ENCODE measurements at regions not wholly inside any gene's neighbourhood (a gene's known extent, or its start where the extent isn't known, plus 50 kb on each side); places are given as distances from the start of the nearest gene placed in this dataset.
"Not testable (repeated sequence)": the region's sequence is repeated elsewhere in the genome, so short reads cannot be mapped to it uniquely, and the experiment has no call there.

DNA sequence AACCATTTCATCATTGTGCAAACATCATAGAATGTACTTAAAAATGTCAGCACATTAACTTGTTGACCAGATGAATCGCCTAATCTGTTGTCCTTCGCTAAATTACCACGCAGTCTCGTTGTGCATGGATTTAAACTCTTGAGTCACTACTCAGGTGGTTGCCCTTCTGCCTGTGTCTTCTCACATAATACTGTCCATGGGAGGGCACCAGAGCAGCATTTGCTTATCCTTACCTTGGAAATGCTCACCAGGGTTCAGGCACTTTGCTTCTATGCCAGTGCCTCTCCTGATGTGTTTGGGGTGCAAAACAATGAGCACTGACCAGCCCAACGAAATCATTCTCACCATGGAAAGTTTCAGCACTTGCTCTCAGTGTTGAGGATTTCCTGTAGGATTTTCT, 559.9 kb downstream of the RWDD3 start (continued):
- TF ChIP-seq, protein P1, sequence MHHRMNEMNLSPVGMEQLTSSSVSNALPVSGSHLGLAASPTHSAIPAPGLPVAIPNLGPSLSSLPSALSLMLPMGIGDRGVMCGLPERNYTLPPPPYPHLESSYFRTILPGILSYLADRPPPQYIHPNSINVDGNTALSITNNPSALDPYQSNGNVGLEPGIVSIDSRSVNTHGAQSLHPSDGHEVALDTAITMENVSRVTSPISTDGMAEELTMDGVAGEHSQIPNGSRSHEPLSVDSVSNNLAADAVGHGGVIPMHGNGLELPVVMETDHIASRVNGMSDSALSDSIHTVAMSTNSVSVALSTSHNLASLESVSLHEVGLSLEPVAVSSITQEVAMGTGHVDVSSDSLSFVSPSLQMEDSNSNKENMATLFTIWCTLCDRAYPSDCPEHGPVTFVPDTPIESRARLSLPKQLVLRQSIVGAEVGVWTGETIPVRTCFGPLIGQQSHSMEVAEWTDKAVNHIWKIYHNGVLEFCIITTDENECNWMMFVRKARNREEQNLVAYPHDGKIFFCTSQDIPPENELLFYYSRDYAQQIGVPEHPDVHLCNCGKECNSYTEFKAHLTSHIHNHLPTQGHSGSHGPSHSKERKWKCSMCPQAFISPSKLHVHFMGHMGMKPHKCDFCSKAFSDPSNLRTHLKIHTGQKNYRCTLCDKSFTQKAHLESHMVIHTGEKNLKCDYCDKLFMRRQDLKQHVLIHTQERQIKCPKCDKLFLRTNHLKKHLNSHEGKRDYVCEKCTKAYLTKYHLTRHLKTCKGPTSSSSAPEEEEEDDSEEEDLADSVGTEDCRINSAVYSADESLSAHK (tag by site-specific recombination; IDR thresholded peaks at IDR 0.05) = no peak
- TF ChIP-seq KLF8 (tag by site-specific recombination; IDR thresholded peaks at IDR 0.05) (no peak), ZBTB7A (tag by site-specific recombination; IDR thresholded peaks at IDR 0.05; ENCODE audit: low read depth) (no peak)

DNA sequence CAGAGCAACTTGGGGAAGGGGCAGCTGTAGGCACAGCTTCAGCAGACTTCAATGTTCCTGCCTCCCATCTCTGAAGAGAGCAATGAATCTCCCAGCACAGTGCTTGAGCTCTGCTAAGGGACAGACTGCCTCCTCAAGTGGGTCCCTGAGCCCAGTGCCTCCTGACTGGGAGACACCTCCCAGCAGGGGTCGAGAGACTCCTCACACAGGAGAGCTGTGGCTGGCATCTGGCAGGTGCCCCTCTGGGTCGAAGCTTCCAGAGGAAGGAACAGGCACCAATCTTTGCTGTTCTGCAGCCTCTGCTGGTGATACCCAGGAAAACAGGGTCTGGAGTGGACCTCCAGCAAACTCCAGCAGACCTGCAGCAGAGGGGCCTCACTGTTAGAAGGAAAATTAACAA, 563.8 kb downstream of the RWDD3 start:
- H3K9me3 ChIP-seq (ENCODE audit: control insufficient read depth, insufficient read depth, low read depth, low read length); H3K4me3 ChIP-seq (ENCODE audit: low read depth, low read length); H3K36me3 ChIP-seq (ENCODE audit: control insufficient read depth in 2 of 2, insufficient read depth in 1 of 2, low read length in 2 of 2); H3K27ac ChIP-seq (ENCODE audit: extremely low read depth, low read depth, low read length); H3K4me1 ChIP-seq (ENCODE audit: control insufficient read depth, insufficient read depth, low read length); CTCF ChIA-PET; POLR2A ChIA-PET: not testable (repeated sequence)

DNA sequence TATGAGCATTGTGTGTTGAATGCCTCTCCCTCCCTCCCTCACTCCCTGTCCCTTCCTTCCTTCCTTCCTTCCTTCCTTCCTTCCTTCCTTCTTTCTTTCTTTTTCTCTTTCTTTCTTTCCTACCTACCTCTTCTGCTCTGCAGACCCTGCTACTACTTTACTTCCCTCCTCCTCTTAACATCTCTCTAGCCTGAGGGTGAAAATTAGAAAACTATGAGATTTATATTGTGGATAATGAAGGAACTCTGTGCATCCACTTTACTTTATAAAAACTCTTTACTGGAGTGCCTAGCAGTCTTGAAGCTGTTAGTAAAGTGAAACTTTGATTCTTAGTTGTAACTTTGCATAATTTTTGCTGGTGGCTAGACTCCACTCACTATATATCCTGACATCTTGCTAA, 572.2 kb downstream of the RWDD3 start:
- Histone ChIP-seq H3K36me3 (ENCODE audit: control insufficient read depth in 2 of 2, insufficient read depth in 1 of 2, low read length in 2 of 2) (no peaks in the 10 kb centered on the region), H3K4me1 (ENCODE audit: control insufficient read depth, insufficient read depth, low read length) (no peaks in the 10 kb centered on the region), H3K4me3 (ENCODE audit: low read depth, low read length) (no peak overlapping the region), H3K9me3 (ENCODE audit: control insufficient read depth, insufficient read depth, low read depth, low read length) (no peaks in the 10 kb centered on the region), H3K27ac (ENCODE audit: extremely low read depth, low read depth, low read length) (no peak overlapping the region)
- ChIA-PET POLR2A (no interaction called here), CTCF (no interaction called here)
- TF ChIP-seq, protein P2, sequence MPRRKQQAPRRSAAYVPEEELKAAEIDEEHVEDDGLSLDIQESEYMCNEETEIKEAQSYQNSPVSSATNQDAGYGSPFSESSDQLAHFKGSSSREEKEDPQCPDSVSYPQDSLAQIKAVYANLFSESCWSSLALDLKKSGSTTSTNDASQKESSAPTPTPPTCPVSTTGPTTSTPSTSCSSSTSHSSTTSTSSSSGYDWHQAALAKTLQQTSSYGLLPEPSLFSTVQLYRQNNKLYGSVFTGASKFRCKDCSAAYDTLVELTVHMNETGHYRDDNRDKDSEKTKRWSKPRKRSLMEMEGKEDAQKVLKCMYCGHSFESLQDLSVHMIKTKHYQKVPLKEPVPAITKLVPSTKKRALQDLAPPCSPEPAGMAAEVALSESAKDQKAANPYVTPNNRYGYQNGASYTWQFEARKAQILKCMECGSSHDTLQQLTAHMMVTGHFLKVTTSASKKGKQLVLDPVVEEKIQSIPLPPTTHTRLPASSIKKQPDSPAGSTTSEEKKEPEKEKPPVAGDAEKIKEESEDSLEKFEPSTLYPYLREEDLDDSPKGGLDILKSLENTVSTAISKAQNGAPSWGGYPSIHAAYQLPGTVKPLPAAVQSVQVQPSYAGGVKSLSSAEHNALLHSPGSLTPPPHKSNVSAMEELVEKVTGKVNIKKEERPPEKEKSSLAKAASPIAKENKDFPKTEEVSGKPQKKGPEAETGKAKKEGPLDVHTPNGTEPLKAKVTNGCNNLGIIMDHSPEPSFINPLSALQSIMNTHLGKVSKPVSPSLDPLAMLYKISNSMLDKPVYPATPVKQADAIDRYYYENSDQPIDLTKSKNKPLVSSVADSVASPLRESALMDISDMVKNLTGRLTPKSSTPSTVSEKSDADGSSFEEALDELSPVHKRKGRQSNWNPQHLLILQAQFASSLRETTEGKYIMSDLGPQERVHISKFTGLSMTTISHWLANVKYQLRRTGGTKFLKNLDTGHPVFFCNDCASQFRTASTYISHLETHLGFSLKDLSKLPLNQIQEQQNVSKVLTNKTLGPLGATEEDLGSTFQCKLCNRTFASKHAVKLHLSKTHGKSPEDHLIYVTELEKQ (tag by site-specific recombination; IDR thresholded peaks at IDR 0.05; ENCODE audit: borderline replicate concordance) = no peak
- no peak for TF ChIP-seq ZEB2 (tag by site-specific recombination; IDR thresholded peaks at IDR 0.05)
- no peak for TF ChIP-seq ZNF776 (tag by site-specific recombination; IDR thresholded peaks at IDR 0.05; ENCODE audit: borderline replicate concordance)
- TF ChIP-seq, protein P3, sequence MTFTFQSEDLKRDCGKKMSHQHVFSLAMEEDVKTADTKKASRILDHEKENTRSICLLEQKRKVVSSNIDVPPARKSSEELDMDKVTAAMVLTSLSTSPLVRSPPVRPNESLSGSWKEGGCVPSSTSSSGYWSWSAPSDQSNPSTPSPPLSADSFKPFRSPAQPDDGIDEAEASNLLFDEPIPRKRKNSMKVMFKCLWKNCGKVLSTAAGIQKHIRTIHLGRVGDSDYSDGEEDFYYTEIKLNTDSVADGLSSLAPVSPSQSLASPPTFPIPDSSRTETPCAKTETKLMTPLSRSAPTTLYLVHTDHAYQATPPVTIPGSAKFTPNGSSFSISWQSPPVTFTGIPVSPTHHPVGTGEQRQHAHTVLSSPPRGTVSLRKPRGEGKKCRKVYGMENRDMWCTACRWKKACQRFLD (tag by site-specific recombination; IDR thresholded peaks at IDR 0.05) = no peak
- no peak for TF ChIP-seq ZNF664 (tag by site-specific recombination; IDR thresholded peaks at IDR 0.05)
- TF ChIP-seq ZNF544 (tag by site-specific recombination; IDR thresholded peaks at IDR 0.05) = no peak
- TF ChIP-seq, protein P4, sequence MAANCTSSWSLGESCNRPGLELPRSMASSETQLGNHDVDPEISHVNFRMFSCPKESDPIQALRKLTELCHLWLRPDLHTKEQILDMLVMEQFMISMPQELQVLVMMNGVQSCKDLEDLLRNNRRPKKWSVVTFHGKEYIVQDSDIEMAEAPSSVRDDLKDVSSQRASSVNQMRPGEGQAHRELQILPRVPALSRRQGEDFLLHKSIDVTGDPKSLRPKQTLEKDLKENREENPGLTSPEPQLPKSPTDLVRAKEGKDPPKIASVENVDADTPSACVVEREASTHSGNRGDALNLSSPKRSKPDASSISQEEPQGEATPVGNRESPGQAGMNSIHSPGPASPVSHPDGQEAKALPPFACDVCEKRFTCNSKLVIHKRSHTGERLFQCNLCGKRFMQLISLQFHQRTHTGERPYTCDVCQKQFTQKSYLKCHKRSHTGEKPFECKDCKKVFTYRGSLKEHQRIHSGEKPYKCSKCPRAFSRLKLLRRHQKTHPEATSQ (tag by site-specific recombination; IDR thresholded peaks at IDR 0.05) = no peak
- TF ChIP-seq ZNF248 (tag by site-specific recombination; IDR thresholded peaks at IDR 0.05) = no peak
- TF ChIP-seq ZNF266 (tag by site-specific recombination; IDR thresholded peaks at IDR 0.05; ENCODE audit: low read depth) = no peak
- no peak for TF ChIP-seq ZNF146 (tag by site-specific recombination; IDR thresholded peaks at IDR 0.05)
- TF ChIP-seq ZNF132 (tag by site-specific recombination; IDR thresholded peaks at IDR 0.05; ENCODE audit: borderline replicate concordance) = no peak
- TF ChIP-seq, protein P5, sequence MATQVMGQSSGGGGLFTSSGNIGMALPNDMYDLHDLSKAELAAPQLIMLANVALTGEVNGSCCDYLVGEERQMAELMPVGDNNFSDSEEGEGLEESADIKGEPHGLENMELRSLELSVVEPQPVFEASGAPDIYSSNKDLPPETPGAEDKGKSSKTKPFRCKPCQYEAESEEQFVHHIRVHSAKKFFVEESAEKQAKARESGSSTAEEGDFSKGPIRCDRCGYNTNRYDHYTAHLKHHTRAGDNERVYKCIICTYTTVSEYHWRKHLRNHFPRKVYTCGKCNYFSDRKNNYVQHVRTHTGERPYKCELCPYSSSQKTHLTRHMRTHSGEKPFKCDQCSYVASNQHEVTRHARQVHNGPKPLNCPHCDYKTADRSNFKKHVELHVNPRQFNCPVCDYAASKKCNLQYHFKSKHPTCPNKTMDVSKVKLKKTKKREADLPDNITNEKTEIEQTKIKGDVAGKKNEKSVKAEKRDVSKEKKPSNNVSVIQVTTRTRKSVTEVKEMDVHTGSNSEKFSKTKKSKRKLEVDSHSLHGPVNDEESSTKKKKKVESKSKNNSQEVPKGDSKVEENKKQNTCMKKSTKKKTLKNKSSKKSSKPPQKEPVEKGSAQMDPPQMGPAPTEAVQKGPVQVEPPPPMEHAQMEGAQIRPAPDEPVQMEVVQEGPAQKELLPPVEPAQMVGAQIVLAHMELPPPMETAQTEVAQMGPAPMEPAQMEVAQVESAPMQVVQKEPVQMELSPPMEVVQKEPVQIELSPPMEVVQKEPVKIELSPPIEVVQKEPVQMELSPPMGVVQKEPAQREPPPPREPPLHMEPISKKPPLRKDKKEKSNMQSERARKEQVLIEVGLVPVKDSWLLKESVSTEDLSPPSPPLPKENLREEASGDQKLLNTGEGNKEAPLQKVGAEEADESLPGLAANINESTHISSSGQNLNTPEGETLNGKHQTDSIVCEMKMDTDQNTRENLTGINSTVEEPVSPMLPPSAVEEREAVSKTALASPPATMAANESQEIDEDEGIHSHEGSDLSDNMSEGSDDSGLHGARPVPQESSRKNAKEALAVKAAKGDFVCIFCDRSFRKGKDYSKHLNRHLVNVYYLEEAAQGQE (tag by site-specific recombination; IDR thresholded peaks at IDR 0.05) = no peak
- TF ChIP-seq ZNF530 (tag by site-specific recombination; IDR thresholded peaks at IDR 0.05; ENCODE audit: low read depth) = no peak
- no peak for TF ChIP-seq ZNF473 (tag by site-specific recombination; IDR thresholded peaks at IDR 0.05)
- TF ChIP-seq, protein P6, sequence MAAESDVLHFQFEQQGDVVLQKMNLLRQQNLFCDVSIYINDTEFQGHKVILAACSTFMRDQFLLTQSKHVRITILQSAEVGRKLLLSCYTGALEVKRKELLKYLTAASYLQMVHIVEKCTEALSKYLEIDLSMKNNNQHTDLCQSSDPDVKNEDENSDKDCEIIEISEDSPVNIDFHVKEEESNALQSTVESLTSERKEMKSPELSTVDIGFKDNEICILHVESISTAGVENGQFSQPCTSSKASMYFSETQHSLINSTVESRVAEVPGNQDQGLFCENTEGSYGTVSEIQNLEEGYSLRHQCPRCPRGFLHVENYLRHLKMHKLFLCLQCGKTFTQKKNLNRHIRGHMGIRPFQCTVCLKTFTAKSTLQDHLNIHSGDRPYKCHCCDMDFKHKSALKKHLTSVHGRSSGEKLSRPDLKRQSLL (tag by site-specific recombination; IDR thresholded peaks at IDR 0.05) = no peak
- TF ChIP-seq, protein P7, sequence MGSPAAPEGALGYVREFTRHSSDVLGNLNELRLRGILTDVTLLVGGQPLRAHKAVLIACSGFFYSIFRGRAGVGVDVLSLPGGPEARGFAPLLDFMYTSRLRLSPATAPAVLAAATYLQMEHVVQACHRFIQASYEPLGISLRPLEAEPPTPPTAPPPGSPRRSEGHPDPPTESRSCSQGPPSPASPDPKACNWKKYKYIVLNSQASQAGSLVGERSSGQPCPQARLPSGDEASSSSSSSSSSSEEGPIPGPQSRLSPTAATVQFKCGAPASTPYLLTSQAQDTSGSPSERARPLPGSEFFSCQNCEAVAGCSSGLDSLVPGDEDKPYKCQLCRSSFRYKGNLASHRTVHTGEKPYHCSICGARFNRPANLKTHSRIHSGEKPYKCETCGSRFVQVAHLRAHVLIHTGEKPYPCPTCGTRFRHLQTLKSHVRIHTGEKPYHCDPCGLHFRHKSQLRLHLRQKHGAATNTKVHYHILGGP (tag by site-specific recombination; IDR thresholded peaks at IDR 0.05) = no peak

All from HEK293 (cell line).